ENCODE measurements at regions not wholly inside any gene's neighbourhood (a gene's known extent, or its start where the extent isn't known, plus 50 kb on each side); places are given as distances from the start of the nearest gene placed in this dataset.

GRCh38 chr6:6486595-6486994 lies 101.9 kb upstream of the LY86 start:
- no peaks in the 10 kb centered on the region for H3K9me3 ChIP-seq (replicated peaks; ENCODE audit: control insufficient read depth, insufficient read depth, low read length)
- ChIA-PET CTCF (no interaction called here), POLR2A (no interaction called here)
- DNase-seq (ENCODE audit: low read depth, low spot score) (no peak), FAIRE-seq (no peak)
- H3K36me3 ChIP-seq (ENCODE audit: control insufficient read depth in 2 of 2, extremely low read depth in 1 of 2, insufficient read depth in 2 of 2, low read length in 2 of 2): no peaks in the 10 kb centered on the region
- no peak overlapping the region for H3K4me3 ChIP-seq (replicated peaks in 1 of 3; ENCODE audit: insufficient read depth in 1 of 3, low read depth in 1 of 3, low read length in 3 of 3)
- no peak overlapping the region for H3K9ac ChIP-seq (replicated peaks; ENCODE audit: extremely low read depth, insufficient read depth, low read length)
- H3K4me1 ChIP-seq (ENCODE audit: control insufficient read depth, extremely low read depth, insufficient read depth, low read length): no peaks in the 10 kb centered on the region
- TF ChIP-seq FOS (IDR thresholded peaks at IDR 0.05; ENCODE audit: borderline replicate concordance, insufficient read depth, low read length) (no peak), POLR2AphosphoS5 (IDR thresholded peaks at IDR 0.05; ENCODE audit: insufficient read depth, low read depth, low read length) (no peak), MYC (IDR thresholded peaks at IDR 0.05; ENCODE audit: low read depth, low read length) (no peak), POLR2A (IDR thresholded peaks at IDR 0.05; ENCODE audit: low read depth, low read length) (no peak), JUN (IDR thresholded peaks at IDR 0.05; ENCODE audit: borderline replicate concordance, insufficient read depth, insufficient read length, low read depth) (no peak), EZH2 (IDR thresholded peaks at IDR 0.05; ENCODE audit: borderline replicate concordance, low read depth, low read length, severe bottlenecking) (no peak), GATA2 (IDR thresholded peaks at IDR 0.05; ENCODE audit: insufficient read depth, insufficient read length, low read depth, low read length) (no peak), CTCF (IDR thresholded peaks at IDR 0.05; ENCODE audit: extremely low read depth in 1 of 2, insufficient read depth in 1 of 2, low read depth in 1 of 2, low read length in 2 of 2) (no peak), MAX (IDR thresholded peaks at IDR 0.05; ENCODE audit: insufficient read depth, insufficient read length) (no peak)
- H3K27ac ChIP-seq (ENCODE audit: insufficient read depth, low read depth, low read length): no peak overlapping the region
- H3K79me2 ChIP-seq (ENCODE audit: control insufficient read depth, insufficient read depth, low read length): no peaks in the 10 kb centered on the region
- BruUV-seq (replicated peaks): no TSS peak
- no peaks in the 10 kb centered on the region for H3K9me1 ChIP-seq (replicated peaks; ENCODE audit: control insufficient read depth, extremely low read depth, insufficient read depth, low read length)
- H2AFZ ChIP-seq (ENCODE audit: low read depth, low read length): no peak overlapping the region
- dilution Hi-C loops (cut with MboI; ENCODE audit: extremely low pct_ligation_motif_present, low sequenced_read_pairs): no loop called here
- H4K20me1 ChIP-seq (replicated peaks; ENCODE audit: control insufficient read depth, extremely low read depth, insufficient read depth, low read length): no peaks in the 10 kb centered on the region
- intact Hi-C loops (cut with micrococcal nuclease): no loop called here
- no peak overlapping the region for H3K4me2 ChIP-seq (ENCODE audit: insufficient read depth, low read length)
- no peaks in the 10 kb centered on the region for H3K27me3 ChIP-seq (ENCODE audit: control insufficient read depth in 2 of 2, insufficient read depth in 2 of 2, low read length in 2 of 2)

Measured in endothelial cell of umbilical vein (primary cell).